HuH-7 (cell line): ENCODE measurements at regions not wholly inside any gene's neighbourhood (a gene's known extent, or its start where the extent isn't known, plus 50 kb on each side); places are given as distances from the start of the nearest gene placed in this dataset.
"Not testable (repeated sequence)": the region's sequence is repeated elsewhere in the genome, so short reads cannot be mapped to it uniquely, and the experiment has no call there.

Experiments
- DNase-seq: peaks from one replicate; pipeline ENCODE4 v3.0.0; 2011; ENCODE audit warnings: low spot score

DNA sequence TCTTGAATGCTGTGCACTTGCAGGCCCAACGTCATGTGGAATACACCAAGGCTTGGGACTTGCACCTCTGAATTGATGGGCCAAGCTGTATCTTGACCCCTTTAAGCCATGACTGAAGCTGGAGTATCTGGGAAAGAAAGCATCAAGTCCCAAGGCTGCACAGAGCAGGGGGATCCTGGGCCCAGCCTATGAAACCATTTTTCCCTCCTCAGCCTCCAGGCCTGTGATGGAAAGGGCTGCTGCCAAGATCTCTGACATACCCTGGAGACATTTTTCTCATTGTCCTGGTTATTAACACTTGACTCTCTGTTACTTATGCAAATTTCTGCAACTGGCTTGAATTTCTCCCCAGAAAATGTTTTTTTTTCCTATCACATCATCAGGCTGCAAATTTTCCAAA lies 174.0 kb upstream of the SNX2 start:
- DNase-seq: no peak

GRCh38 chr5:122602700-122603099 lies 172.2 kb upstream of the SNX2 start:
- DNase-seq: no peak

DNA sequence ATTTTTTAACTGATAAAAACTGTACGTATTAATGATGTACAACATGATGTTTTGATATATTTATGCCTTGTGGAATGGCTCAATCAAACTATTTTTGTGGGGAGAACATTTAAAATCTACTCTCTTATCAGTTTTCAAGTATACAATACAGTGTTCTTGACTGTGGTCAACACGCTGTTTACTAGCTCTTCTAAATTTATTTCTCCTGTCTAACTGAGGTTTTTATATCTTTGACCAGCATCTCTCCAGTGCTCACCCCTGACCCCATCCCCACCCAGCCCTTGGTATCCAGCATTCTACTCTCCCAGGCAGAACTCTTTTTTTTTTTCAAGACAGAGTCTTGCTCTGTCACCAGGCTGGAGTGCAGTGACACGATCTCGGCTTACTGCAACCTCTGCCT lies 169.6 kb upstream of the SNX2 start:
- DNase-seq: no peak

DNA sequence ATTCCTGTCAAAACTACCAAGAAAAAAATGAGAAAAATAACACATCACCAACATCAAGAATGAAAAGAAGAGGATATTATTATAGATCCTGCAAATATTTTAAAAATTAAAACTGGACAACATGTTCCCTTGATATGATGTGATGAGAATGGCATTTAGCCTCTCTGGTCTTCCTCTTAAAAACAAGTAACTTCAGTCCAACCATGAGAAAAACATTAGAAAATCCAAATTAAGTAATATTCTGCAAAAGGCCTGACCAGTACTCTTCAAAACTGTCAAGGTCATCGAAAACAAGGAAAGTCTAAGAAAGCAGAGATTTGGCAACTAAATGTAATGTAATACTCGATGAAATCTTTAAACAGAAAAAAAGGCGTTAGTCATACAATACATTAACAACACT lies 167.1 kb upstream of the SNX2 start:
- no peak for DNase-seq

- no peak for DNase-seq
These were observed 166.7 kb upstream of the SNX2 start for GRCh38 chr5:122608222-122608621.

DNA sequence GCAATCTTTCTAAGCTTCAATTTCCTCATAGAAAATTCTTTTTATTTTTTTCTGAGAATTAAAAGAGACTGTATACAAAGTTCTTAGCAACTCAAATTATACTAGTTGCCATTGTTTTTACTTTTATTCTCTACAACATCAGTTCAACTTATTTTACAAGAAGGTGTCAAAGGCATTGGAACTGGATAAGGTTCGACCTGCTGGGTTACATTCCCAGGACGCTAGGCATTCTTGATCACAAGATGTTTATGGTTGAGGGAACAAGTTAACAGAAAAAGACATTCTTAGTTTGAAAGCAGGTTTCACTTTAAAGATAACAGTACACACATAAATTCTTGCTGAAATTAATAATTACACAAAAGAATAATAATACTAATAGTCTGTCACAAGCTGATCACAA lies 163.5 kb upstream of the SNX2 start:
- no peak for DNase-seq

DNA sequence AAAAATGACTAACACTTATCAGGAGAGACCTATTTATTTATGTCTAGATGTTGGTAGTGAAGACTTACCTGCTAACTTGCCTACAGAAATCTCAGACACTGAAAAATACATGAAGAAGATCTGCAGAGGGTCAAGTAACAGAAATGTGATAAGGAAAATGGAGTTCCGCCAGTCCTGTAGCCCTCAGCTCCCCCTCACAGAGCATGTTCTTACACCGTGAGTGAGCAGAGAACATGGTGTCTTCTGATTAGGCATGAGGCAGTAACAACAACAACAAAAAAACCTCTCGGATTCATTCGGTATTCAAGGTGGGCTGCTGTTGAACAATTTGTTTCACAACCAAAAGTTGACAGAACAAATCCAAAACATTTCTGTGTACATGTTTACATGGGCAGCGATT lies 162.0 kb upstream of the SNX2 start:
- DNase-seq: no peak

- DNase-seq: no peak
These were observed 159.7 kb upstream of the SNX2 start for GRCh38 chr5:122615146-122615545.

DNA sequence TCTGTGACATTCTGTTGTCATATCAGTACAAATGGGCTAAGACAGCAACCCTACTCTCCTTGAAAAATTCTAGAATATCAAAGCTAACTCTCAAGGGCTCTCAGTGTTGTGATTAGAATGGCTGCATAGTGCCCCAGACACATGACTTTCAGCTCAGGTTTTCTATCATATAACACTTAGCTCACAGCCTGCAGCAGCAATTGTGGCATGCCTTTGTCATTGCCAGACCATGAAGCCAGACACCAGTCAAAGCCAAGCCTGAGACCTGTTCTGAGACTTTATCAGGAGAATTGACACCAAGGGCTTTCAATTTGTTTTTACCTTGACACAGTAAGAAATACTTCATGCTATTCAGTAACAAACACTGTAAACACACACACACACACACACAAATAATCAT lies 159.0 kb upstream of the SNX2 start:
- no peak for DNase-seq

- not testable (repeated sequence) for DNase-seq
These were observed 156.8 kb upstream of the SNX2 start for GRCh38 chr5:122618046-122618445.

GRCh38 chr5:122620768-122621167 lies 154.1 kb upstream of the SNX2 start:
- DNase-seq: not testable (repeated sequence)

- not testable (repeated sequence) for DNase-seq
These were observed 146.2 kb upstream of the SNX2 start for GRCh38 chr5:122628714-122629113.

- no peak for DNase-seq
These were observed 145.7 kb upstream of the SNX2 start for GRCh38 chr5:122629121-122629677.

DNA sequence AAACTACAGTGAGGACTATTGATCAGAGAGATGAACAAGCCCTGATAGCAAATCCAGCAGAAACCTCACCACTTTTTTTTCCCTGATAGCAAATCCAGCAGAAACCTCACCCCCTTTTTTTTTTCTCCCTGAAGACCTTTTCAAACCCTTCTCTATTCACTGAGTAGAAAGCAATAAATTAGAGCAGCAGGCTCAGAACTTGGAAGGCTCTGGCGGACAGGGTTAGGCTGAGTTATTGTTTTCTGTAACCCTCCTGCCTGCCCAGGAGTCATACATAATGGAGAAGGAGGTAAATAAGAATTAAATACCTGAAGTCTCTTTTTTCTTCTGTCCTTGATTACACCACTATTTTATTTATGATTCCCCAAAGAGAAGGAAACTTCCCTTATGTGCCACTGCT lies 136.3 kb upstream of the SNX2 start:
- no peak for DNase-seq

DNA sequence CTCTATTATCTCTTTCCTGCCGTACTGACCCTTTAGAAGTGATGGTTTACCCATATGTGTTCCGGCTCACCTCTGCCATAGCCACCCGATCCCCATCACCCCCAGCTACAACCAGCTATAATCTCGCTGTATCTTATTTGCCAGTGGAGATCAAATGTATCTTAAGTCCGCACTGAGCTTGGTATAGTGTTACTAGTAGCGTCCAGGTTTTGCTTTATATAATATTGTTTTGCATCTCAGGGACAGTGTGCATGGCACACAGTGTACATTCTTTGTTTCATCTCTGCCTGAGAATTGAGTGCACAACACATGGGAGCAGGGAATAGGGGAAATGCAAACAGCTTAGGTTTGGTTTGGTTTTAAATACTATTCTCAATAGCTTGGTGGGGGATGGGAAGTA lies 135.8 kb upstream of the SNX2 start:
- DNase-seq: no peak

- no peak for DNase-seq
These were observed 135.0 kb upstream of the SNX2 start for GRCh38 chr5:122639864-122640263.

DNA sequence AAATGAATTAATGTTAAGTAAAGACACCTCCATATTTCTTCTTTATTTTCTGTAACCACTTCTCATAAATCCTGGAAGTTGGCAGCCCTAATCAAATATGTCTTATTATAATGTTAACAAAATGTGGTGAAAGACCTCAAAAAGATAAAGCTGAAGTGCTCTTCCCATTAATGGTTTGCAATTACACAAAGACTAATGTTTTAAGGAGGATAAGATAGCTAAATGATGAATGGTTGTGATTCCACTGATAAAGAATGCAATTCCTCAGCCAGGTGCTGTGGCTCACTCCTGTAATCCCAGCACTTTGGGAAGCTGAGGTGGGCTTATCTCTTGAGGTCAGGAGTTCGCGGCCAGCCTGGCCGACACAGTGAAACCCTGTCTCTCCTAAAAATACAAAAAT lies 125.8 kb upstream of the SNX2 start:
- no peak for DNase-seq

DNA sequence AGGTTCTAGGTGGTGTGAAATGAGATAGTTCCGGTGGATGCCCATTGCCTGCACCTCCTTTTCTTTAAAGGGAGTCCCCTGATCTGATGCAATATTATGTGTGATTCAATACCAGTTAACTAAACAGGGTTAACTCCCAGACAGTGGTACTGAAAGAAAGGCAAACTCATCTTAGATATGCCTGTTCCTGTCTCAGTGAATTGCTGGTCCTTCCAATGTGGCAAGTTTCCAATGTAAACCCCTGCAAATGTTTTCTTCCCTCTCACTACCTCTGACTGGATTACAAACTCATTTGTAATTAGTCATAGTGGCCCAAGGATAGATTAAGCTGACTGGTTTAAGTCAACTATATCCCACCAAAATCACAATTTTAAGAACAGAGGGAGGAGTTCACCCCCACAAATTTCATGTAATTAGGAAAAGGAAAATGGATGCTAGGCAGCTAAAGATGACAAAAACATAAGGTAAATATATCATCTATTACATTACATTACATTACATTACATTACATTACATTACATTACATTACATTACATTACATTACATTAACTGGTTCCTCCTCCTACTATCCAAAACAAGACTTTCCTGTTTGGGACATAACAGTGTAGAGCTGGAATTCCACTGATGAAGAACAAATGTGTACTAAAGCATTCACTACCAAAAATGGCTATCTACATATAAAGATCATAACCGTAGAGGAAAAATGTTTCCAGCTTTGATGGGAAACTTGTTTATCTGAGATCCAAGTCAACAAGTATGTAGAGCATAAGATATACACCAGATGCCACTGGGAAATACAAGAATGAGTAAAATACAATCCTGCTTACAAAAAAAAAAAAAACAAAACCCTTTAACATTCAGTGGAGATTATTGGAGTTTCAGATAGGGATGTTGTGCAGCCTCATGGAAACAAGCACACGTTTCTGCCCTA lies 121.5 kb upstream of the SNX2 start:
- no peak for DNase-seq

GRCh38 chr5:122656160-122656559 lies 118.7 kb upstream of the SNX2 start:
- DNase-seq: no peak

- DNase-seq: no peak
These were observed 118.3 kb upstream of the SNX2 start for GRCh38 chr5:122656577-122656976.

- no peak for DNase-seq
These were observed 113.2 kb upstream of the SNX2 start for GRCh38 chr5:122661496-122662180.

- DNase-seq: no peak
These were observed 109.8 kb upstream of the SNX2 start for GRCh38 chr5:122665051-122665450.

GRCh38 chr5:122668552-122668951 lies 106.3 kb upstream of the SNX2 start:
- DNase-seq: no peak
